Activated CD8-positive, alpha-beta memory T cell treated with anti-CD3 and anti-CD28 coated beads, Interleukin-2, amount 50 U/mL, for 1 hour (primary cell): ENCODE measurements at regions not wholly inside any gene's neighbourhood (a gene's known extent, or its start where the extent isn't known, plus 50 kb on each side); places are given as distances from the start of the nearest gene placed in this dataset.

ENCODE experiments used
- DNase-seq: peaks from one replicate; pipeline ENCODE4 v3.0.0-alpha.2; 2020; ENCODE audit errors: extremely low read depth

DNA sequence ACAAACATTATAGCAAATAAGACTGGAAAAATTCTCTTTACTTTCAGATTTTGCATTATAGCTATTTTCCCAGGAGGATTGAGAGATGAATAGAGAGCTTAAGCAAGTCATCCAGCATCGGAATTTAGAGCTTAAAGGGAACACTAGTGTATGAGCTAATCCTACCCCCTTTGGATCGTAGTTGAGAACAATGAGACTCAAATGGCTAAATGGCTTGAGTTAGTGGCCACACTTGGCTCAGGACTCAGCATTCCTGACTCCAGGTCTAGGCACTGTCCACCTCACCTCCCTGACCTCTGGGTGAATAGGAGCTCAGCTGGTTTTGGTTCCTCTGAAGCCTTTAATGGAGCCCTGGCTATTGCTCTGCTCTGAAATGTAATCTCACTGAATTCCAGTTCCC is 97.5 kb upstream of the CXCR4 start:
- no peak for DNase-seq

GRCh38 chr2:136214307-136215200 is 96.6 kb upstream of the CXCR4 start:
- no peak for DNase-seq

DNA sequence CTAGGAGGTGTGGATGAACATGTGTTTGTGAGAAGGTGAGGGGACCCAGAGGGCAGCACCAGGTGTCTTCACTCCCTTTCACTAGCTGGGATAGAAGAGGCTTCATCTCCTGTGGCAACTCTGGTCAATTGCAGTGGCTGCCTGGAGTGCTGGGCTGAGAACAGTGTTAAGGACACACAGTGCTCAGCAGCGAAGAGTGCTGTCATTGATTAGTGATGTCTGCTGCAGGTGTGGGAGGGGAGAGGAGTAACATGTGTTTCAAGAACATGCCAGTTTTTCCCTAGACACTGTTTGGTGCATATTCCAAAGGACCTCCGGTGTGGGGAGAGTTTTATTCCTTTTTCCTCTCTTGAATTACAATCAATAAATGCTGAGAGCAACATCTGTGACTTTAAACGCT is 95.9 kb upstream of the CXCR4 start:
- no peak for DNase-seq

- DNase-seq = no peak
Measured at GRCh38 chr2:136212426-136213378, 94.8 kb upstream of the CXCR4 start.

DNA sequence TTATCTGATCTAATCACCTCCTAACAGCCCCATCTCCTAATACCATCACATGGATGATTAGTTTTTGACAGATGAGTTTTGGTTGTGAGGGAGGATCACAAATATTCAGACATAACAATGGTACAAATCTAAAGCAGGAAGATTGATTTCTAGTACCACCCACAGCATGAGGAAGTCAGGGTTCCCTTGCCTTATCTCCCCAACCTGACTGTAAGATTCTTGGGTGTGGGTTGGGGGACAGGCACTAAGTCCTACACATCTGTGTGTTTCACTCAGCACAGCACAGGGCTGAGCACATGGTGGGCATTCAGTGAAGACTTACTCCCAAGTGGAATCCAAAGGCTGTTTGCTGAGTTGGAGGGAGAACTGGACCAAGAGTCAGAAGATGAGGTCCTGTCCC is 93.8 kb upstream of the CXCR4 start:
- no peak for DNase-seq

DNA sequence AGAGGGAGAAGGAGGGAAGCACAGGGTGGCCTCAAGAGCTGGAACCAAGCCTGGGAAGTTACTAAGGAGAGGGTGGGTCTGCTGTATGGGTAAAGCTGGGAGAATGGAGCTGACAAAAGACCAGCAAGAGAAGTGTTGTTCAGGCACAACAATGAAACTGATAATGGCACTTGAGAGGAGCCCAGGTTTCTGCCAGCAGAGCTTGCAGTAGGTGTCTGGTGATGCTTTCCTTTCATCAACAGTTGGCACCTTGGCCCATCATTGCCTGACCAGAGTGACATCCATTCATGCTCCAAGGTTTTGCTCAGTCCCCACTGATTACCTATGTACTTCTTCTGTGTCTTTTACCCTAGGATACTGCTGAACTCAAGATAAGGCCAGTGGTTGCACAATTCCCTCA is 92.9 kb upstream of the CXCR4 start:
- DNase-seq = no peak

- no peak for DNase-seq
Measured at GRCh38 chr2:136210455-136210805, 92.5 kb upstream of the CXCR4 start.

GRCh38 chr2:136209561-136210454 is 91.9 kb upstream of the CXCR4 start:
- DNase-seq = no peak

GRCh38 chr2:136208682-136209420 is 90.9 kb upstream of the CXCR4 start:
- DNase-seq = no peak

GRCh38 chr2:136207665-136208064 is 89.7 kb upstream of the CXCR4 start:
- no peak for DNase-seq

DNA sequence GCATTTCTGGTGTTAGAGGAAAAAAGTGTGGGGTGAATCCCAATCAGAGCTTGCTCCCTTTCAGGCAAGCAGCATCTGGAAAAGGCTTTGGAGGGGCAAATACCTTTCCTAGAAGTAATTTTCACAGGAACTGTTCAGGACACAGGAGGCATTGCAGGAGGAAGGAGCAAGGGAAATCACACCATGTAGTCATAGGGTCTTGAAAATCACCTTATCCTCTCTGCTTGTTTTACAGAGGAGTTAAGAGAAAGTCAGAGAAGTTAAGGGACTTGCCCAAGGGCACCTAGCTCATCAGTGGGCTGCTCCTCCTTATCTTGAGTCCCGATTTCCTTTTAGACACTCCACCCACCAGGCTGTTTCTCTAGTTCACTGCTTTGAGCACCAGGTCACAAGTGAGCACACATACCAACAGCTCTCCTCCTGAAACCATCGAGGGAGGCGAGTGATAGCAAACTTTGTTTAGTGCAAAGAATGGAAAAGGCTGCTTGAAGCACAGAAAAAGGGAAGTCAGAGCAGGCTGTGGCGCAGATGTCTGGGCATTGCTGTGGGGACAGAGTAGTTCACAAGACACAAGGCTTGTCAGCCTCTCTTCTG is 89.2 kb upstream of the CXCR4 start:
- DNase-seq = no peak

GRCh38 chr2:136206613-136207012 is 88.7 kb upstream of the CXCR4 start:
- DNase-seq = no peak

GRCh38 chr2:136205615-136206014 is 87.7 kb upstream of the CXCR4 start:
- no peak for DNase-seq

- DNase-seq = no peak
Measured at GRCh38 chr2:136204971-136205370, 87.0 kb upstream of the CXCR4 start.

DNA sequence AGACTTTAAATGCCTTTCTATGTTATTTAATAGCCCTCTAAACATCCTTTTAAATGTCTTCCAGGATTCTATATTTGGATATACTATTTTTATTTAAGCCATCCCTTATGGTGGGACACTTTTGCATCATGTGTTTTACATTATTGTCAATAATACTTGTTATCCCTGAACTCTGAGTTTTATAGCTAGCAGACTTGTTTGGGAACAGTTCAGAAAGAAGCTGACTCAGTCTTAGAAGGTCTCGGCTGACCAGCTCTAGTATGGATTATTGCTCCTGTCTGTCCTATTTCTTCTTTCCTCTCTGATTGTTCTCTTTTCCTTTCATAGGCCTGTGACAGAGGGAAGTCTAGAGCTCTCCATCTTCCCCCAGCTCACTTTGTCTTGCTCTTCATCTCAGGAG is 77.3 kb upstream of the CXCR4 start:
- no peak for DNase-seq

- no peak for DNase-seq
Measured at GRCh38 chr2:136191041-136191440, 73.1 kb upstream of the CXCR4 start.

DNA sequence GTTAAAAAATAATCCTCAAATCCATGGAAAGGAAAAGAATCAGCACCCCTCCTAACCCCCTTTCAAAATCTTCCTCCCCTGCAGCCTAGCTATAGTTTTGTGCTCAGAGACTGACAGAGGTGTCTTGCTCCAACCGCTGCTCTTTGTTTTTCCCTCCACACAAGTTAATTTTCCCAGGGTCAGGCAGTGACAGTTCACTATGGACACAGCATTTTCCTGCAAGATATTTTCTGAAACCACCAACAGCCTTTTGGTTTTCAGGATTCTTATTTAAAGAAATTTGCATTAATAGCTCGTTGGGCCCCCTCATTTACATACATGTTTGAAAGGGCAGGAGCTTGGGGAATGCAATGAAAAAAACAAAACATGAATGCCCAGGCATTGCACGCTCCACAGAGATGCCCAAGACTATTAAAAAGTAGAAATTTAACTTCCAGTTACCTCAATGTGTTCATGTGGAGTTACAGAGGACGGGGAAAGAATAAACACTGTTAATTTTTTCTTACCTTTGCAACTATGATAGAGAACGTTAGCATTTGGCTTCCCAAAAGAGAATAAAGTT is 71.4 kb upstream of the CXCR4 start:
- DNase-seq = no peak

DNA sequence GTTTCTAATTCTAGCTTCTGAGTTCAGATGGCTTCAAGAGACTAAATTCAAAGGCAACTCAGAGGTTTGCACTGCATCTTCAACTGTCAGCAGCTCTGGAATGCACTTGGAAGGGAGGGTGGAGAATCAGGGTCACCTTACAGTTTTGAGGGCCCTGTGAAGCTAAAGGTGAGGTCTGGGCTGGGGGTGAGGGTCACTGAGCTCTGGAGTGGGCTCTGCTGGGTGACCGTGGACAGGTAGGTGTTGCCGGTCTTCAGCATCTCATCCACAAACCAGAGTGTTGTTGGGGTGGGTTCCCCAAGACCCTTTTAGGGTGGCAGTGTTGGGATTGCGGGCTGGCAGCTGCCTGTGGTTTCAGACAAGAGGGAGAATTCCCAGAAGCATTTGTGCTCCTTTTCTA is 70.1 kb upstream of the CXCR4 start:
- DNase-seq = no peak

GRCh38 chr2:136185981-136186776 is 68.2 kb upstream of the CXCR4 start:
- no peak for DNase-seq

DNA sequence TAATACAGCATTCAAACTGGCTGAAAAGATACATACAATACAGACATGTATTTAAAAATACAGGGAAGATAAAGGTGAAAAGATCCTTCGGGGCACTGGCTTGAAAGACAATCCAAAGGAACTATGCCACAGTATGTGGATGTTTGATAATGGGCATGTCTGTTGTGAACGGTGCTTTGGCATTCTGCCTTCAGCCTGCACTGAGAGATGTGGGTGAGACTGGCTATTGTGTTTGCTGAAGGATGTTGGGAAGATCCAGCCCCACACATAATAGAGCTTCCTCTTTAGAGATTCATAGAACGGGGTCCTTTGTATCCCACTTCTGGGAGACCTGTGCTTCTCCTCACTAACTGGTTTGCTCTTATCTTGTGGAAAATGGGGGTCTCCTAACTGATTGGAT is 65.1 kb upstream of the CXCR4 start:
- DNase-seq = no peak
